Duodenal mucosa (tissue), 2 donors: ENCODE measurements at regions not wholly inside any gene's neighbourhood (a gene's known extent, or its start where the extent isn't known, plus 50 kb on each side); places are given as distances from the start of the nearest gene placed in this dataset.

Experiments
- H3K27ac ChIP-seq: one replicate; pipeline ENCODE4 v1.7.0; 2013; ENCODE audit warnings: low read depth, low read length
- H3K27me3 ChIP-seq, 2 donors: one replicate each; pipeline ENCODE4 v1.7.0; 2013; ENCODE audit warnings: low read length in 2 of 2, control low read depth in 1 of 2; ENCODE audit not compliant: insufficient read depth in 2 of 2, control insufficient read depth in 1 of 2
- H3K36me3 ChIP-seq, 2 donors: one replicate each; pipeline ENCODE4 v1.7.0; 2013; ENCODE audit warnings: low read length in 2 of 2, control low read depth in 1 of 2; ENCODE audit not compliant: insufficient read depth in 2 of 2, control insufficient read depth in 1 of 2
- H3K4me1 ChIP-seq, 2 donors: one replicate each; pipeline ENCODE4 v1.7.0; 2013; ENCODE audit warnings: low read length in 2 of 2, control low read depth in 1 of 2; ENCODE audit not compliant: insufficient read depth in 2 of 2, control insufficient read depth in 1 of 2
- H3K4me3 ChIP-seq, 2 donors: one replicate each; pipeline ENCODE4 v1.7.0; 2013; ENCODE audit warnings: low read length in 2 of 2, low read depth in 1 of 2
- H3K9ac ChIP-seq, 2 donors: one replicate each; pipeline ENCODE4 v1.7.0; 2013; ENCODE audit warnings: low read length in 2 of 2, low read depth in 1 of 2
- H3K9me3 ChIP-seq, 2 donors: one replicate each; pipeline ENCODE4 v1.7.0; 2013; ENCODE audit warnings: low read length in 2 of 2, control low read depth in 1 of 2; ENCODE audit not compliant: control insufficient read depth in 1 of 2

GRCh38 chrX:43328358-43328946 is 327.6 kb upstream of the MAOA start:
- Histone ChIP-seq H3K4me1 (no peaks in the 10 kb centered on the region), H3K27ac (no peak overlapping the region), H3K36me3 (no peaks in the 10 kb centered on the region), H3K9ac (no peak overlapping the region), H3K27me3 (no peaks in the 10 kb centered on the region), H3K4me3 (no peak overlapping the region), H3K9me3 (no peaks in the 10 kb centered on the region)

DNA sequence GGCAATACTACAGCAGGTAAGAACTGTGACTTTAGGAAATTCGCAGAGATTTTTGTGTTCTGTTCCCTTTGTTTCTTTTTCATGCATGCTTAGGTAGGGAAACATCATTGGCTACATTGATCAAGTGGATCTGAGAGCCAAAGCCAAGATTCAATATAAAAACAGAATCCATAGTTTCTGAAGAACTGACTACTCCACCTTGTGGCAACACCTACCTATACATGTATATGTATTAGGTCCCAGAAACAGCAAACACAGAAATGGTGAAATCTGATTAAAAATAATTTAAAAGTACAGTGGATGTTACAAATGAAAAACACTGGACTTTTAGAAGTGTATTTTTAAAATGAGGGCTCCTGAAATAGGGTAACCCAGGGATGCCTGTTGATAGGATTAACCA is 322.6 kb upstream of the MAOA start:
- H3K27me3 ChIP-seq = no peaks in the 10 kb centered on the region
- no peak overlapping the region for H3K9ac ChIP-seq
- no peak overlapping the region for H3K4me3 ChIP-seq
- H3K27ac ChIP-seq = no peak overlapping the region
- H3K4me1 ChIP-seq = no peaks in the 10 kb centered on the region
- H3K36me3 ChIP-seq = no peaks in the 10 kb centered on the region
- no peaks in the 10 kb centered on the region for H3K9me3 ChIP-seq

DNA sequence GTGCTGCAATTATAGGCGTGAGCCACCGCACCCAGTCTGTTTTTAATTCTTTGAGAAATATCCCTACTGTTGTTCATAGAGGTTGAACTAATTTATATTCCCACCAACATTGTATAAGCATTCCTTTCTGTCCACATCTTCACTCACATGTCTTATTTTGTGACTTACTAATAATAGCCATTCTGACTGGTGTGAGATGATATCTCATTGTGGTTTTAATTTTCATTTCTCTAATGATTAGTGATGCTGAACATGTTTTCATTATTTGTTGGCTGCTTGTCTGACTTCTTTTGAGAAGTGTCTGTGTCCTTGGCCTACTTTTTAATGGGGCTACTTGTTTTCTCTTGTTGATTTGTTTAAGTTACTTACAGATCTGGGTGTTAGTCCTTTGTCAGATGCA is 310.9 kb upstream of the MAOA start:
- no peaks in the 10 kb centered on the region for H3K9me3 ChIP-seq
- H3K27me3 ChIP-seq = no peaks in the 10 kb centered on the region
- no peaks in the 10 kb centered on the region for H3K36me3 ChIP-seq

DNA sequence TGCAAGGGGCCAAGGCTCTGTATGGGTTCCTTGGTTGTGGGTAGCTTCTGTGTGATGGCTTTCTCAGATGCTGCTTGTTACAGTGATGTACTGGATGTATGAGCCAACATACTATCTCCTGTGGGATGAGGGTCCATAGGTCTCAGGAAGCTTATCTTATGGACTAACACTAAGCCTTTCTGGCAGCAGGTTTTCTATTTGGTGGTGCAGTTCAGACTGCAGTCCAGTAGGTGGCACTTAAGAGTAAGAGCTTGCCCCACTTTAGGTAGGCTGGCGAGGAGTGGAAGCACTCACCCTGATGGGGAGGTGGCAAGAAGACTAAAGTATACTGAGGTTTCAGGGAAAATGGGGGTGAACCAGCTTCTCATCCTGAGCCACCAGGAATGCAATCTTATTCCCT is 306.7 kb upstream of the MAOA start:
- Histone ChIP-seq H3K4me3 (no peak overlapping the region), H3K27ac (no peak overlapping the region), H3K9me3 (no peaks in the 10 kb centered on the region), H3K27me3 (no peaks in the 10 kb centered on the region), H3K36me3 (no peaks in the 10 kb centered on the region), H3K9ac (no peak overlapping the region), H3K4me1 (no peaks in the 10 kb centered on the region)

More for the DNA sequence above, 310.9 kb upstream of the MAOA start:
- Histone ChIP-seq H3K9ac (no peak overlapping the region), H3K4me3 (no peak overlapping the region), H3K27ac (no peak overlapping the region), H3K4me1 (no peaks in the 10 kb centered on the region)

GRCh38 chrX:43350935-43351334 is 305.2 kb upstream of the MAOA start:
- H3K9me3 ChIP-seq = no peaks in the 10 kb centered on the region
- H3K4me1 ChIP-seq = no peaks in the 10 kb centered on the region

GRCh38 chrX:43357741-43358140 is 298.4 kb upstream of the MAOA start:
- Histone ChIP-seq H3K9ac (no peak overlapping the region), H3K4me1 (no peaks in the 10 kb centered on the region), H3K4me3 (no peak overlapping the region), H3K36me3 (no peaks in the 10 kb centered on the region), H3K27me3 (no peaks in the 10 kb centered on the region), H3K27ac (no peak overlapping the region), H3K9me3 (no peaks in the 10 kb centered on the region)

More at GRCh38 chrX:43350935-43351334, 305.2 kb upstream of the MAOA start:
- Histone ChIP-seq H3K36me3 (no peaks in the 10 kb centered on the region), H3K27ac (no peak overlapping the region), H3K4me3 (no peak overlapping the region), H3K9ac (no peak overlapping the region), H3K27me3 (no peaks in the 10 kb centered on the region)

GRCh38 chrX:43373032-43373431 is 283.1 kb upstream of the MAOA start:
- no peak overlapping the region for H3K9ac ChIP-seq
- no peaks in the 10 kb centered on the region for H3K4me1 ChIP-seq
- H3K36me3 ChIP-seq = no peaks in the 10 kb centered on the region
- no peak overlapping the region for H3K4me3 ChIP-seq
- no peaks in the 10 kb centered on the region for H3K9me3 ChIP-seq
- no peak overlapping the region for H3K27ac ChIP-seq
- no peaks in the 10 kb centered on the region for H3K27me3 ChIP-seq

GRCh38 chrX:43375136-43375535 is 281.0 kb upstream of the MAOA start:
- Histone ChIP-seq H3K4me3 (no peak overlapping the region), H3K9me3 (no peaks in the 10 kb centered on the region), H3K36me3 (no peaks in the 10 kb centered on the region), H3K9ac (no peak overlapping the region), H3K4me1 (no peaks in the 10 kb centered on the region), H3K27me3 (no peaks in the 10 kb centered on the region), H3K27ac (no peak overlapping the region)

DNA sequence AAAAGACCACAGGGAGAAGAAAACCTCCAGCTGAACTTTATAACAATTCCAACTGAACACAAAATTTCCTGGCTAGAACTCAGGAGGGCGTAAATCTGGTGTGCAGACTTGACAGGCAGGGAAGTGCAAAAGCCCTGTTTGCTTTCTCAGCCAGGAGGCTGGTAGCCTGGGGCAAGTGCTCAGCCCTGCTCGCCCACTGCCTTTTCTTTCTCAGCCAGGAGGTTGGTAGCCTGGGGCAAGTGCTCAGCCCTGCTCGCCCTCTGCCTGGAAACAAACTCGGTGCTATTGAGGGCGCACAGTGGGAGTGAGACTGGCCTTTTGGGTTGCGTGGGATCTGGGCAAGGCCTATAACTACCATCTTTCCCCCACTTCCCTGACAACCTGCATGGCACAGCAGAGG is 275.4 kb upstream of the MAOA start:
- Histone ChIP-seq H3K9ac (no peak overlapping the region), H3K4me1 (no peaks in the 10 kb centered on the region), H3K36me3 (no peaks in the 10 kb centered on the region), H3K4me3 (no peak overlapping the region), H3K27ac (no peak overlapping the region), H3K27me3 (no peaks in the 10 kb centered on the region), H3K9me3 (no peaks in the 10 kb centered on the region)

GRCh38 chrX:43386875-43387274 is 269.2 kb upstream of the MAOA start:
- Histone ChIP-seq H3K4me3 (no peak overlapping the region), H3K4me1 (no peaks in the 10 kb centered on the region), H3K36me3 (no peaks in the 10 kb centered on the region), H3K27me3 (no peaks in the 10 kb centered on the region), H3K9me3 (no peaks in the 10 kb centered on the region), H3K27ac (no peak overlapping the region), H3K9ac (no peak overlapping the region)

- H3K27me3 ChIP-seq = no peaks in the 10 kb centered on the region
- no peak overlapping the region for H3K9ac ChIP-seq
- no peaks in the 10 kb centered on the region for H3K9me3 ChIP-seq
- H3K4me1 ChIP-seq = no peaks in the 10 kb centered on the region
- H3K27ac ChIP-seq = no peak overlapping the region
- H3K36me3 ChIP-seq = no peaks in the 10 kb centered on the region
- no peak overlapping the region for H3K4me3 ChIP-seq
Measured at GRCh38 chrX:43405191-43405590, 250.9 kb upstream of the MAOA start.
